ENCODE measurements at regions not wholly inside any gene's neighbourhood (a gene's known extent, or its start where the extent isn't known, plus 50 kb on each side); places are given as distances from the start of the nearest gene placed in this dataset.

DNA sequence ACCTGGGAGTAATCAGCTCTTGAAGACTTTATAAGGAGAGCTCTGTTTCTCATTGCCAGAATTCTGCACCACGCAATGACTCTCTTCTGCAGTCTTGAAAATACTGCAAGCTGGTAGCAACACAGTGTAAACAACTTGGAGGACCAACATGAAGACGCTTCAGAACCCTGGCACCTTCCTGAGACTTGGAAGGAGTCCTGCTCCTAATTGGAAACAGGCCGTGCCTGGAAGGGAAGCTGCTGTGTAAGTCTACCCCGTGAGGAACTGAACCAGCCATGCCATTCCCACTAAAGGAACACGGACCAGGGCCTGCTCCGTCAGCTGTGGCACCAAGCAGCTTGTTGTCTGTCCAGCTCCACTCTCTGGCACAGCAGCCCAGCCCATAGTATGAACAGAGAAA is 171.1 kb downstream of the PAX3 start:
- FAIRE-seq = no peak
- 2% methylated on average over 4 of the region's 6 CpGs for WGBS (ENCODE audit: low lambda C conversion rate)
- intact Hi-C loops (cut with micrococcal nuclease; ENCODE audit: unreplicated experiment) (no loop called here), in situ Hi-C loops (cut with HindIII; ENCODE audit: extremely low pct_ligation_motif_present, low pct_unique_long_range_greater_than_20kb) (no loop called here)
- Histone ChIP-seq H3K27me3 (ENCODE audit: control insufficient read depth in 1 of 2, insufficient read depth in 2 of 2, low read length in 2 of 2) (no peaks in the 10 kb centered on the region; a peak in 1 of 5 replicates), H3K36me3 (replicated peaks in 1 of 2; ENCODE audit: control insufficient read depth in 1 of 2, insufficient read depth in 2 of 2, low read length in 2 of 2) (no peaks in the 10 kb centered on the region; a peak in 1 of 5 replicates), H3K4me2 (ENCODE audit: low read depth, low read length) (no peak overlapping the region), H3K27ac (ENCODE audit: extremely low read length, insufficient read depth, low read length) (no peak overlapping the region), H2AFZ (ENCODE audit: low read length) (no peak overlapping the region), H3K79me2 (ENCODE audit: insufficient read depth, low read length) (no peaks in the 10 kb centered on the region), H3K4me3 (replicated peaks in 1 of 3; ENCODE audit: insufficient read depth in 1 of 3, low read depth in 2 of 3, low read length in 3 of 3) (no peak overlapping the region), H3K9ac (ENCODE audit: insufficient read depth, low read depth, low read length) (no peak overlapping the region), H4K20me1 (ENCODE audit: insufficient read depth, low read length) (no peaks in the 10 kb centered on the region), H3K4me1 (ENCODE audit: insufficient read depth, low read length) (no peaks in the 10 kb centered on the region), H3K9me3 (ENCODE audit: low read length) (no peaks in the 10 kb centered on the region)
- ChIA-PET POLR2A (no interaction called here), CTCF (ENCODE audit: low intra/inter-chr PET ratio, low total read pairs) (no interaction called here)
- ATAC-seq = no peak
- TF ChIP-seq RNF2 (conservative IDR thresholded peaks at IDR 0.05; ENCODE audit: low read depth) (no peak), ZBTB20 (CRISPR knock-in tag; IDR thresholded peaks at IDR 0.05; ENCODE audit: borderline replicate concordance, low read depth) (no peak), ELF1 (CRISPR knock-in tag; IDR thresholded peaks at IDR 0.05) (no peak), ZNF883 (CRISPR knock-in tag; IDR thresholded peaks at IDR 0.05; ENCODE audit: not compliant biosample characterization) (no peak), ZKSCAN1 (IDR thresholded peaks at IDR 0.05; ENCODE audit: low read length) (no peak), EP300 (IDR thresholded peaks at IDR 0.05; ENCODE audit: low read depth in 2 of 2, low read length in 2 of 2) (no peak), EP300 (CRISPR knock-in tag; IDR thresholded peaks at IDR 0.05; ENCODE audit: borderline replicate concordance) (no peak), ZNF780A (CRISPR knock-in tag; IDR thresholded peaks at IDR 0.05) (no peak), ZFY (CRISPR knock-in tag; IDR thresholded peaks at IDR 0.05) (no peak), RFX5 (IDR thresholded peaks at IDR 0.05; ENCODE audit: low read depth, low read length) (no peak), BCL6 (CRISPR knock-in tag; IDR thresholded peaks at IDR 0.05) (no peak), ZNF672 (CRISPR knock-in tag; IDR thresholded peaks at IDR 0.05) (no peak), SMAD3 (CRISPR knock-in tag; IDR thresholded peaks at IDR 0.05) (no peak), SNRNP70 (IDR thresholded peaks at IDR 0.05; ENCODE audit: low read depth, low read length) (no peak)
- TF ChIP-seq, protein P1, sequence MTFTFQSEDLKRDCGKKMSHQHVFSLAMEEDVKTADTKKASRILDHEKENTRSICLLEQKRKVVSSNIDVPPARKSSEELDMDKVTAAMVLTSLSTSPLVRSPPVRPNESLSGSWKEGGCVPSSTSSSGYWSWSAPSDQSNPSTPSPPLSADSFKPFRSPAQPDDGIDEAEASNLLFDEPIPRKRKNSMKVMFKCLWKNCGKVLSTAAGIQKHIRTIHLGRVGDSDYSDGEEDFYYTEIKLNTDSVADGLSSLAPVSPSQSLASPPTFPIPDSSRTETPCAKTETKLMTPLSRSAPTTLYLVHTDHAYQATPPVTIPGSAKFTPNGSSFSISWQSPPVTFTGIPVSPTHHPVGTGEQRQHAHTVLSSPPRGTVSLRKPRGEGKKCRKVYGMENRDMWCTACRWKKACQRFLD (CRISPR knock-in tag; IDR thresholded peaks at IDR 0.05; ENCODE audit: borderline replicate concordance) = no peak
- TF ChIP-seq, protein P2, sequence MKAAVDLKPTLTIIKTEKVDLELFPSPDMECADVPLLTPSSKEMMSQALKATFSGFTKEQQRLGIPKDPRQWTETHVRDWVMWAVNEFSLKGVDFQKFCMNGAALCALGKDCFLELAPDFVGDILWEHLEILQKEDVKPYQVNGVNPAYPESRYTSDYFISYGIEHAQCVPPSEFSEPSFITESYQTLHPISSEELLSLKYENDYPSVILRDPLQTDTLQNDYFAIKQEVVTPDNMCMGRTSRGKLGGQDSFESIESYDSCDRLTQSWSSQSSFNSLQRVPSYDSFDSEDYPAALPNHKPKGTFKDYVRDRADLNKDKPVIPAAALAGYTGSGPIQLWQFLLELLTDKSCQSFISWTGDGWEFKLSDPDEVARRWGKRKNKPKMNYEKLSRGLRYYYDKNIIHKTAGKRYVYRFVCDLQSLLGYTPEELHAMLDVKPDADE (CRISPR knock-in tag; IDR thresholded peaks at IDR 0.05) = no peak
- TF ChIP-seq, protein P3, sequence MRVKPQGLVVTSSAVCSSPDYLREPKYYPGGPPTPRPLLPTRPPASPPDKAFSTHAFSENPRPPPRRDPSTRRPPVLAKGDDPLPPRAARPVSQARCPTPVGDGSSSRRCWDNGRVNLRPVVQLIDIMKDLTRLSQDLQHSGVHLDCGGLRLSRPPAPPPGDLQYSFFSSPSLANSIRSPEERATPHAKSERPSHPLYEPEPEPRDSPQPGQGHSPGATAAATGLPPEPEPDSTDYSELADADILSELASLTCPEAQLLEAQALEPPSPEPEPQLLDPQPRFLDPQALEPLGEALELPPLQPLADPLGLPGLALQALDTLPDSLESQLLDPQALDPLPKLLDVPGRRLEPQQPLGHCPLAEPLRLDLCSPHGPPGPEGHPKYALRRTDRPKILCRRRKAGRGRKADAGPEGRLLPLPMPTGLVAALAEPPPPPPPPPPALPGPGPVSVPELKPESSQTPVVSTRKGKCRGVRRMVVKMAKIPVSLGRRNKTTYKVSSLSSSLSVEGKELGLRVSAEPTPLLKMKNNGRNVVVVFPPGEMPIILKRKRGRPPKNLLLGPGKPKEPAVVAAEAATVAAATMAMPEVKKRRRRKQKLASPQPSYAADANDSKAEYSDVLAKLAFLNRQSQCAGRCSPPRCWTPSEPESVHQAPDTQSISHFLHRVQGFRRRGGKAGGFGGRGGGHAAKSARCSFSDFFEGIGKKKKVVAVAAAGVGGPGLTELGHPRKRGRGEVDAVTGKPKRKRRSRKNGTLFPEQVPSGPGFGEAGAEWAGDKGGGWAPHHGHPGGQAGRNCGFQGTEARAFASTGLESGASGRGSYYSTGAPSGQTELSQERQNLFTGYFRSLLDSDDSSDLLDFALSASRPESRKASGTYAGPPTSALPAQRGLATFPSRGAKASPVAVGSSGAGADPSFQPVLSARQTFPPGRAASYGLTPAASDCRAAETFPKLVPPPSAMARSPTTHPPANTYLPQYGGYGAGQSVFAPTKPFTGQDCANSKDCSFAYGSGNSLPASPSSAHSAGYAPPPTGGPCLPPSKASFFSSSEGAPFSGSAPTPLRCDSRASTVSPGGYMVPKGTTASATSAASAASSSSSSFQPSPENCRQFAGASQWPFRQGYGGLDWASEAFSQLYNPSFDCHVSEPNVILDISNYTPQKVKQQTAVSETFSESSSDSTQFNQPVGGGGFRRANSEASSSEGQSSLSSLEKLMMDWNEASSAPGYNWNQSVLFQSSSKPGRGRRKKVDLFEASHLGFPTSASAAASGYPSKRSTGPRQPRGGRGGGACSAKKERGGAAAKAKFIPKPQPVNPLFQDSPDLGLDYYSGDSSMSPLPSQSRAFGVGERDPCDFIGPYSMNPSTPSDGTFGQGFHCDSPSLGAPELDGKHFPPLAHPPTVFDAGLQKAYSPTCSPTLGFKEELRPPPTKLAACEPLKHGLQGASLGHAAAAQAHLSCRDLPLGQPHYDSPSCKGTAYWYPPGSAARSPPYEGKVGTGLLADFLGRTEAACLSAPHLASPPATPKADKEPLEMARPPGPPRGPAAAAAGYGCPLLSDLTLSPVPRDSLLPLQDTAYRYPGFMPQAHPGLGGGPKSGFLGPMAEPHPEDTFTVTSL (CRISPR knock-in tag; IDR thresholded peaks at IDR 0.05; ENCODE audit: borderline replicate concordance) = no peak
- DNase-seq (ENCODE audit: low spot score) = no peak
- BruUV-seq (replicated peaks) = no TSS peak

Measured in HepG2 (cell line).